CD14-positive monocyte (primary cell): ENCODE measurements at regions not wholly inside any gene's neighbourhood (a gene's known extent, or its start where the extent isn't known, plus 50 kb on each side); places are given as distances from the start of the nearest gene placed in this dataset.

Experiments used
- DNase-seq, 3 donors: peaks; one replicate each; pipeline ENCODE4 v3.0.0-alpha.2; 2011 to 2022
- H2AFZ ChIP-seq: 2 replicates; pipeline ENCODE4 v1.6.0; 2012; ENCODE audit warnings: mild to moderate bottlenecking, low read depth, low read length, inconsistent platforms; ENCODE audit not compliant: insufficient read depth, poor library complexity, severe bottlenecking
- H3K27ac ChIP-seq, 2 donors: 1 replicate in 1 of 2; 2 replicates in 1 of 2; pipeline ENCODE4 v1.5.1; 2012 to 2013; ENCODE audit warnings: low read length in 2 of 2, control low read depth in 1 of 2, inconsistent platforms in 1 of 2, low read depth in 1 of 2, mild to moderate bottlenecking in 1 of 2
- H3K27me3 ChIP-seq, 2 donors: one replicate each; pipeline versions ENCODE4 v1.6.0 to v1.6.1; 2011 to 2013; ENCODE audit warnings: low read length in 2 of 2; ENCODE audit not compliant: control insufficient read depth in 2 of 2, insufficient read depth in 2 of 2
- H3K36me3 ChIP-seq, 2 donors: replicated peaks in 1 of 2; 1 replicate in 1 of 2; 2 replicates in 1 of 2; pipeline versions ENCODE4 v1.5.1 to v1.6.1; 2012 to 2013; ENCODE audit warnings: low read length in 2 of 2, control low read depth in 1 of 2, inconsistent platforms in 1 of 2, mild to moderate bottlenecking in 1 of 2; ENCODE audit not compliant: insufficient read depth in 2 of 2, control insufficient read depth in 1 of 2
- H3K4me1 ChIP-seq, 2 donors: 1 replicate in 1 of 2; 2 replicates in 1 of 2; pipeline versions ENCODE4 v1.5.1 to v1.6.1; 2012 to 2013; ENCODE audit warnings: low read length in 2 of 2, control low read depth in 1 of 2, inconsistent platforms in 1 of 2, mild to moderate bottlenecking in 1 of 2, moderate library complexity in 1 of 2; ENCODE audit not compliant: insufficient read depth in 2 of 2, control insufficient read depth in 1 of 2
- H3K4me2 ChIP-seq: replicated peaks from 2 replicates; pipeline ENCODE3; 2012; ENCODE audit warnings: low read length, moderate library complexity, mild to moderate bottlenecking; ENCODE audit not compliant: poor library complexity, severe bottlenecking; ENCODE audit errors: extremely low read depth
- H3K4me3 ChIP-seq, 3 experiments: fragments of 200-600 bp in 1 of 3; sonication (generic) in 1 of 3; replicated peaks in 1 of 3; 1 replicate in 2 of 3; 2 replicates in 1 of 3; pipeline ENCODE4 v1.5.1; 2011 to 2013; ENCODE audit warnings: low read length in 3 of 3, mild to moderate bottlenecking in 3 of 3, control low read depth in 2 of 3, low read depth in 2 of 3, inconsistent platforms in 1 of 3, moderate library complexity in 1 of 3
- H3K79me2 ChIP-seq: 2 replicates; pipeline ENCODE4 v1.6.0; 2012; ENCODE audit warnings: mild to moderate bottlenecking, control low read depth, inconsistent platforms, low read length, moderate library complexity; ENCODE audit not compliant: insufficient read depth
- H3K9ac ChIP-seq: 2 replicates; pipeline ENCODE4 v1.6.0; 2017; ENCODE audit warnings: low read length, mild to moderate bottlenecking; ENCODE audit not compliant: insufficient read depth, poor library complexity, severe bottlenecking
- H3K9me3 ChIP-seq, 2 donors: replicated peaks in 1 of 2; 1 replicate in 1 of 2; 2 replicates in 1 of 2; pipeline versions ENCODE4 v1.5.1 to v1.6.1; 2012 to 2013; ENCODE audit warnings: low read length in 2 of 2, control low read depth in 1 of 2; ENCODE audit not compliant: control insufficient read depth in 1 of 2, insufficient read depth in 1 of 2
- H4K20me1 ChIP-seq: 2 replicates; pipeline ENCODE4 v1.6.0; 2012; ENCODE audit warnings: mild to moderate bottlenecking, low read length, control low read depth, moderate library complexity; ENCODE audit not compliant: insufficient read depth
- H3K27ac Mint-ChIP-seq, 7 donors: one replicate each; pipeline ENCODE4 v1.8.0; 2020; ENCODE audit warnings: mild to moderate bottlenecking in 7 of 7, mixed read lengths in 7 of 7, moderate library complexity in 6 of 7, inconsistent platforms in 2 of 7
- H3K27me3 Mint-ChIP-seq, 3 donors: one replicate each; pipeline ENCODE4 v1.8.0; 2021 to 2022; ENCODE audit warnings: low read depth in 3 of 3, mild to moderate bottlenecking in 3 of 3, mixed read lengths in 3 of 3, moderate library complexity in 3 of 3, inconsistent platforms in 1 of 3
- H3K36me3 Mint-ChIP-seq, 2 donors: one replicate each; pipeline ENCODE4 v1.8.0; 2020; ENCODE audit warnings: mixed read lengths in 2 of 2, inconsistent platforms in 1 of 2, mild to moderate bottlenecking in 1 of 2
- H3K4me1 Mint-ChIP-seq: one replicate; pipeline ENCODE4 v1.8.0; 2020; ENCODE audit warnings: mild to moderate bottlenecking, mixed read lengths
- H3K4me3 Mint-ChIP-seq, 2 donors: one replicate each; pipeline ENCODE4 v1.8.0; 2020; ENCODE audit warnings: mild to moderate bottlenecking in 2 of 2, mixed read lengths in 2 of 2, moderate library complexity in 1 of 2
- H3K9me3 Mint-ChIP-seq, 7 donors: one replicate each; pipeline ENCODE4 v1.8.0; 2020 to 2022; ENCODE audit warnings: mixed read lengths in 7 of 7, mild to moderate bottlenecking in 6 of 7, moderate library complexity in 6 of 7, inconsistent platforms in 2 of 7
- WGBS: methylation state at CpG from one replicate; pipeline ENCODE4 v1.1.5; 2013; ENCODE audit warnings: missing lambda C conversion rate; ENCODE audit not compliant: insufficient coverage; 5-methylcytosine and 5-hydroxymethylcytosine counted together
- intact Hi-C, 2 donors: fragments of 100-400 bp; cut with micrococcal nuclease; formaldehyde crosslinking; loops; one replicate each; pipeline versions ENCODE4 v1.15.0 to v1.15.1; 2023
- TF ChIP-seq, protein P1 (sequence below): fragments of 200-600 bp; IDR thresholded peaks from one replicate; pipeline ENCODE4 v1.8.0; 2022; ENCODE audit warnings: antibody characterized with exemption, mild to moderate bottlenecking

DNA sequence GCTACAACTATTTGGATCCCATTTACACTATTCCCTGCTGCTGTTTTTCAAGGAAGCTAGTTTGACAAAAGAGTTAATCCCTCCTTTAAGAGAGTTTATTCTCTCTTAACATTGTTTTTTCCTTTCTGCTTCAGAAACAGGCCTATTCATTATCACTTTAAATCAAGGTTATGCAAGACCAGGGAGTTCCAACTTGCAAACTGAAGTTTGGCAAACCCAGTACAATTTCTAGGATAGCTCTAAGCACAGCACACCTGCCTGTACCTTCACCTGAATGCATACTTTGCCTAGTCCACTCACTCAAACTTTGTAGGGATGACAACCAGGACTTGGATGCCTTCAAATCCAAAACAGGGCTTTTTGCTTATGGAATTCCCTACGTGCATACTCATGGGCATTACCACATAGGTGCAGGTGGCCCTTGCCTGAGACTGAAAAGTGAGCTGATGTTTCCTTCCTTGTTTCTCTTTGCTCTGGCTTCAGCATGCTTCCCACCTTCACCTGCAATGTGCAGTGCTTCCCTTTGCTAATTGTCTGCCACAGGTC, 193.8 kb upstream of the MMADHC start:
- no peak overlapping the region for H3K27ac Mint-ChIP-seq
- no peak overlapping the region for H3K9ac ChIP-seq
- TF ChIP-seq, protein P1, sequence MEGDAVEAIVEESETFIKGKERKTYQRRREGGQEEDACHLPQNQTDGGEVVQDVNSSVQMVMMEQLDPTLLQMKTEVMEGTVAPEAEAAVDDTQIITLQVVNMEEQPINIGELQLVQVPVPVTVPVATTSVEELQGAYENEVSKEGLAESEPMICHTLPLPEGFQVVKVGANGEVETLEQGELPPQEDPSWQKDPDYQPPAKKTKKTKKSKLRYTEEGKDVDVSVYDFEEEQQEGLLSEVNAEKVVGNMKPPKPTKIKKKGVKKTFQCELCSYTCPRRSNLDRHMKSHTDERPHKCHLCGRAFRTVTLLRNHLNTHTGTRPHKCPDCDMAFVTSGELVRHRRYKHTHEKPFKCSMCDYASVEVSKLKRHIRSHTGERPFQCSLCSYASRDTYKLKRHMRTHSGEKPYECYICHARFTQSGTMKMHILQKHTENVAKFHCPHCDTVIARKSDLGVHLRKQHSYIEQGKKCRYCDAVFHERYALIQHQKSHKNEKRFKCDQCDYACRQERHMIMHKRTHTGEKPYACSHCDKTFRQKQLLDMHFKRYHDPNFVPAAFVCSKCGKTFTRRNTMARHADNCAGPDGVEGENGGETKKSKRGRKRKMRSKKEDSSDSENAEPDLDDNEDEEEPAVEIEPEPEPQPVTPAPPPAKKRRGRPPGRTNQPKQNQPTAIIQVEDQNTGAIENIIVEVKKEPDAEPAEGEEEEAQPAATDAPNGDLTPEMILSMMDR, result no peak
- peaks cover 0 to 2% (median 0%) of the 10 kb centered on the region in 3 donors for H3K27me3 Mint-ChIP-seq
- H3K36me3 ChIP-seq, result no peaks in the 10 kb centered on the region
- no peaks in the 10 kb centered on the region for H4K20me1 ChIP-seq
- no peak overlapping the region for H3K27ac ChIP-seq
- no peaks in the 10 kb centered on the region for H3K79me2 ChIP-seq
- intact Hi-C loops, result no loop called here
- peaks cover 0 to 2% of the 10 kb centered on the region in 2 donors for H3K9me3 ChIP-seq
- no peak overlapping the region for H3K4me3 Mint-ChIP-seq
- H3K4me1 ChIP-seq, result no peaks in the 10 kb centered on the region
- H3K4me3 ChIP-seq, result no peak overlapping the region
- 90% methylated on average over 1 of the region's 1 CpG for WGBS
- H3K4me2 ChIP-seq, result no peak overlapping the region
- H3K9me3 Mint-ChIP-seq, result peaks cover 0 to 10% (median 3%) of the 10 kb centered on the region in 7 donors
- DNase-seq, result no peak
- H2AFZ ChIP-seq, result no peak overlapping the region
- H3K36me3 Mint-ChIP-seq, result no peaks in the 10 kb centered on the region
- H3K4me1 Mint-ChIP-seq, result no peaks in the 10 kb centered on the region
- no peaks in the 10 kb centered on the region for H3K27me3 ChIP-seq

DNA sequence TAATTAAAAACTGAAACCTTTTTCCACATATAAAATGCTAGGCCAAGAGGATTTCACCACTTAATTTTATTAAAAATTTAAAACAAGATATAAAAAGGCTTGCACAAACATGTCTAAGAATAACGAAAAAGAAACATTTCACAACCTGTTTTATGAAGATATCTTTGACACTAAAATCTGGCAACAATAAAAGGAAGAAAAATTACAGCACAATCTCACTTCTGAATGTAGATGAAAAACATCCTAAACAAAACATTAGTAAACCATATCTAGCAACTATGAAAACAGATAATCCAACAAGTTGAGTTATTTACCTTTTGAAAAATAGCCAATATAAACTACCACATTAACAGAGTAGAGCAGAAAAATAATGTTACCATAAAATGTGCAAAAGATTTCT, 185.4 kb upstream of the MMADHC start:
- Histone ChIP-seq H2AFZ (no peak overlapping the region), H3K4me2 (no peak overlapping the region), H3K27me3 (no peaks in the 10 kb centered on the region), H3K4me1 (no peaks in the 10 kb centered on the region), H3K27ac (no peak overlapping the region), H3K79me2 (no peaks in the 10 kb centered on the region), H3K36me3 (no peaks in the 10 kb centered on the region), H3K4me3 (no peak overlapping the region), H3K9ac (no peak overlapping the region), H4K20me1 (no peaks in the 10 kb centered on the region), H3K9me3 (no peaks in the 10 kb centered on the region)
- Mint-ChIP-seq H3K9me3 (peaks cover 0 to 3% (median under 1%) of the 10 kb centered on the region in 7 donors), H3K4me1 (no peaks in the 10 kb centered on the region), H3K27me3 (peaks cover 0 to 5% (median 0%) of the 10 kb centered on the region in 3 donors), H3K27ac (no peak overlapping the region), H3K4me3 (no peak overlapping the region), H3K36me3 (no peaks in the 10 kb centered on the region)
- no peak for DNase-seq
- TF ChIP-seq, protein P1, result no peak
- no CpG with 5 or more reads among the region's 1 CpG for WGBS
- intact Hi-C loops, result no loop called here
